ENCODE measurements at regions not wholly inside any gene's neighbourhood (a gene's known extent, or its start where the extent isn't known, plus 50 kb on each side); places are given as distances from the start of the nearest gene placed in this dataset.

- Mint-ChIP-seq H3K4me3 (no peak overlapping the region), H3K27ac (no peak overlapping the region), H3K36me3 (no peaks in the 10 kb centered on the region), H3K9me3 (no peaks in the 10 kb centered on the region), H3K27me3 (ENCODE audit: insufficient read depth, low read depth) (no peaks in the 10 kb centered on the region), H3K4me1 (peaks cover 5% of the 10 kb centered on the region)
- no peaks in the 10 kb centered on the region for H3K9me3 ChIP-seq (ENCODE audit: low read depth)
- H3K4me1 ChIP-seq = peaks cover 3% of the 10 kb centered on the region
- DNase-seq (ENCODE audit: low spot score) = no peak
- no peaks in the 10 kb centered on the region for H3K27me3 ChIP-seq
- no peak for TF ChIP-seq EZH2phosphoT487 (IDR thresholded peaks at IDR 0.05)
- TF ChIP-seq EZH2 (IDR thresholded peaks at IDR 0.05) = no peak
- no peak for TF ChIP-seq CTCF (IDR thresholded peaks at IDR 0.05)
- no peak overlapping the region for H3K9ac ChIP-seq
- no peak overlapping the region for H3K27ac ChIP-seq
- no peaks in the 10 kb centered on the region for H3F3A ChIP-seq (ENCODE audit: low read depth)
- H3K4me2 ChIP-seq = no peak overlapping the region
- no peak overlapping the region for H2AFZ ChIP-seq (replicated peaks)
- H3K4me3 ChIP-seq = no peak overlapping the region
- no peaks in the 10 kb centered on the region for H4K20me1 ChIP-seq (ENCODE audit: low read depth)
- H3K36me3 ChIP-seq = no peaks in the 10 kb centered on the region
- no peaks in the 10 kb centered on the region for H3K79me2 ChIP-seq (ENCODE audit: low read depth)
Observed at GRCh38 chr18:51345848-51346391, 148.4 kb upstream of the MEX3C start.

- no peak overlapping the region for H3K4me3 ChIP-seq
- Mint-ChIP-seq H3K36me3 (no peaks in the 10 kb centered on the region), H3K27me3 (ENCODE audit: insufficient read depth, low read depth) (no peaks in the 10 kb centered on the region), H3K4me1 (peaks cover 5% of the 10 kb centered on the region), H3K9me3 (no peaks in the 10 kb centered on the region), H3K27ac (no peak overlapping the region), H3K4me3 (no peak overlapping the region)
- no peaks in the 10 kb centered on the region for H3K36me3 ChIP-seq
- no peak overlapping the region for H2AFZ ChIP-seq (replicated peaks)
- DNase-seq (ENCODE audit: low spot score) = no peak
- no peak overlapping the region for H3K27ac ChIP-seq
- H3K4me2 ChIP-seq = no peak overlapping the region
- H4K20me1 ChIP-seq (ENCODE audit: low read depth) = no peaks in the 10 kb centered on the region
- H3K9me3 ChIP-seq (ENCODE audit: low read depth) = no peaks in the 10 kb centered on the region
- no peaks in the 10 kb centered on the region for H3K27me3 ChIP-seq
- TF ChIP-seq CTCF (IDR thresholded peaks at IDR 0.05) (no peak), EZH2 (IDR thresholded peaks at IDR 0.05) (no peak), EZH2phosphoT487 (IDR thresholded peaks at IDR 0.05) (no peak)
- H3K4me1 ChIP-seq = peaks cover 3% of the 10 kb centered on the region
- no peaks in the 10 kb centered on the region for H3K79me2 ChIP-seq (ENCODE audit: low read depth)
- no peak overlapping the region for H3K9ac ChIP-seq
- H3F3A ChIP-seq (ENCODE audit: low read depth) = no peaks in the 10 kb centered on the region
Observed at GRCh38 chr18:51346404-51346803, 148.9 kb upstream of the MEX3C start.

- no peak for DNase-seq (ENCODE audit: low spot score)
- H3K27ac Mint-ChIP-seq = no peak overlapping the region
- no peak for TF ChIP-seq CTCF (IDR thresholded peaks at IDR 0.05)
- no peak for TF ChIP-seq EZH2phosphoT487 (IDR thresholded peaks at IDR 0.05)
- TF ChIP-seq EZH2 (IDR thresholded peaks at IDR 0.05) = no peak
- Histone ChIP-seq H3K4me2 (no peak overlapping the region), H2AFZ (replicated peaks) (no peak overlapping the region), H3K79me2 (ENCODE audit: low read depth) (no peaks in the 10 kb centered on the region), H3K9ac (no peak overlapping the region), H3K4me3 (no peak overlapping the region), H3F3A (ENCODE audit: low read depth) (no peaks in the 10 kb centered on the region), H3K4me1 (peaks cover 3% of the 10 kb centered on the region), H4K20me1 (ENCODE audit: low read depth) (no peaks in the 10 kb centered on the region), H3K9me3 (ENCODE audit: low read depth) (no peaks in the 10 kb centered on the region), H3K36me3 (no peaks in the 10 kb centered on the region), H3K27ac (no peak overlapping the region), H3K27me3 (no peaks in the 10 kb centered on the region)
- H3K36me3 Mint-ChIP-seq = no peaks in the 10 kb centered on the region
- H3K4me3 Mint-ChIP-seq = no peak overlapping the region
- H3K27me3 Mint-ChIP-seq (ENCODE audit: insufficient read depth, low read depth) = no peaks in the 10 kb centered on the region
- H3K4me1 Mint-ChIP-seq = peaks cover 5% of the 10 kb centered on the region
- H3K9me3 Mint-ChIP-seq = no peaks in the 10 kb centered on the region
Observed at GRCh38 chr18:51350081-51350480, 152.6 kb upstream of the MEX3C start.

All from neural progenitor cell (in vitro differentiated cells).